ENCODE measurements at regions not wholly inside any gene's neighbourhood (a gene's known extent, or its start where the extent isn't known, plus 50 kb on each side); places are given as distances from the start of the nearest gene placed in this dataset.
"Not testable (repeated sequence)": the region's sequence is repeated elsewhere in the genome, so short reads cannot be mapped to it uniquely, and the experiment has no call there.

DNA sequence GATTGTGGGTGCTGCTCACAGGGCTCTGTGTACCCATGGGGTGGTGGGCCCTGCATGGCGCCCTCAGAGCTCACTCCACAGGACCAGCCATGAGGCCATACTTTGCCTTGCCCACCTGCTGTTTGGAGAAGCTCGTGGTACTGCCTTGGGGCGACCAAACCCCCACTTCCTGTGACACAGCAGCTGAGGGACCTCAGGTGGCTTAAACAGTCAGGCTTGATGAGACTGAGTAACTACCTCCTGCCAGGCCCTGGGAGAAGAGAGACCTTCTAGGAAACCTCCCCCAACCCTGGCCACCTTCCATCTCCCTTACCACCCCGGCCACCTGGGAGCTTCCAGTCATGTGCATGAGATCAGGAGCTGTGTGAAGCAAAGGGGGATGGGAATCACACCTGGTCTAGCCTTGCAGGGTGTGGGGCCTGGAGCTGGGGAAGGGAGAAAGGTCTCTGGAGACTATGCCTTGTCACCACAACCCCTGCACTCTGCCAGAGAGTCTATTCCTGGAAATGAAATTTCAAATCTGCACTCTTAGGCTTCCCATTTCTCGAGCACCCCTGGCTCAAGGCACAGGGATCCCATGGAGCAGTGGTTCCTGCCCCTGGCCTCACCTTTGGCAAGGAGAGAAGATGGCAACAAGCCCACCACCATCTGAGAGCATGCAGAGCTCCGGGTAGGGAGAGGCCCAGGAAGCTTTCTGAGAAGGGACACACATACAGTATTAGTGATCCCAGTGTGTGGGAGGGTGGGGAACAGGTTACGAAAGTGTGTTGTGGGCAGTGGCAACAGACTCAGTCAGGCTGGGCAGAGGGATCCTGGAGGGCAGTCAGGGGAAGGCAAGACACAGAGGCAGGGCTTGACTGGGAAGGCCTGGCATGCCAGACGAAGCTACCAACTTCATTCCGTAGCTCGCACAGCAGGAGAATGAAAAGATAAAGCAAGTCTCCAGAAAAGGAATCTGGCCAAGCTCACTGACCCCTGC, 125.0 kb downstream of the URI1 start:
- no peak for DNase-seq (ENCODE audit: low read depth in 2 of 3, low spot score in 1 of 3)

DNA sequence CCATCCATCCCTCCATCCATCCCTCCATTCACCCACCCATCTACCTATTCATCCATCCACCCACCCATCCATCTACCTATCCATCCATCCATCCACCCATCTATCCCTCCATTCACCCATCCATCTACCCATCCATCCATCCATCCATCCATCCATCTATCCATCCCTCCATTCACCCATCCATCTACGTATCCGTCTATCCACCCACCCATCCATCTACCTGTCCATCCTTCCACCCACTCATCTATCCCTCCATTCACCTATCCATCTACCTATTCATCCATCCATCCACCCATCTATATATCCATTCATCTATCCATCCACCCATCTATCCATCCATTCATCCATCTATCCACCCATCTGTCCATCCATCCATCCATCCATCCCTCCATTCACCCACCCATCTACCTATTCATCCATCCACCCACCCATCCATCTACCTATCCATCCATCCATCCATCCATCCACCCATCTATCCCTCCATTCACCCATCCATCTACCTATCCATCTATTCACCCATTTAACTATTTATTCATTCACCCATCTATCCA, 126.0 kb downstream of the URI1 start:
- DNase-seq (ENCODE audit: low read depth in 2 of 3, low spot score in 1 of 3) = not testable (repeated sequence)

GRCh38 chr19:30068528-30069395, 126.7 kb downstream of the URI1 start:
- DNase-seq (ENCODE audit: low read depth in 2 of 3, low spot score in 1 of 3) = no peak

DNA sequence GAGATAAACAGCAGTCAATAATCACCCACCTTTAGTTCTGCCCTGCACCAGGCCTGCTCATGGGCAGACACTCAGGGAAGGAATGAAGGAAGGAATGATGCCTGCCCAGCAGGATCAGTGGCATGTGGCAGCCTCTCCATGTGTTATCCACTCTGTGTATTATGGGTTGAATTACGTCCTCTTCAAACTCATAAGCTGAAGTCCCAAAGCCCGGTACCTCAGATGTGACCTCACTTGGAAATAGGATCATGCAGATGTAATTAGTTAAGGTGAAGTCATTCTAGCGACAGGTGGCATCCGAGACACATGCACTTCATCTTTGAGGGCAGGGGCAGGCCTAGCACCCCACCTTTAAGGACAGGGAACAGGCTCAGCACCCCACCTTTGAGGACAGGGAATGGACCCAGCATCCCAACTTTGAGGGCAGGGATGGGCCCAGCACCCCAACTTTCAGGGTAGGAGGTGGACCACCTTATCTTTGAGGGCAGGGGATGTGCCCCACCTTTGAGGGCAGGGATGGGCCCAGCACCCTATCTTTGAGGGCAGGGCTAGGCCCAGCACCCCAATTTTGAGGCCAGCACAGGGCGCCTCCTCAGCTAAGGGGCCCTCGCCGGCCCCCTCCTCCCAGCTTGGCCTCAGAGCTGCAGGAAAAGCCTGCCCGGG, 127.6 kb downstream of the URI1 start:
- no peak for DNase-seq (ENCODE audit: low read depth in 2 of 3, low spot score in 1 of 3)

GRCh38 chr19:30070198-30070967, 128.3 kb downstream of the URI1 start:
- DNase-seq (ENCODE audit: low read depth in 2 of 3, low spot score in 1 of 3) = no peak

GRCh38 chr19:30070968-30071632, 129.1 kb downstream of the URI1 start:
- no peak for DNase-seq (ENCODE audit: low read depth in 2 of 3, low spot score in 1 of 3)

DNA sequence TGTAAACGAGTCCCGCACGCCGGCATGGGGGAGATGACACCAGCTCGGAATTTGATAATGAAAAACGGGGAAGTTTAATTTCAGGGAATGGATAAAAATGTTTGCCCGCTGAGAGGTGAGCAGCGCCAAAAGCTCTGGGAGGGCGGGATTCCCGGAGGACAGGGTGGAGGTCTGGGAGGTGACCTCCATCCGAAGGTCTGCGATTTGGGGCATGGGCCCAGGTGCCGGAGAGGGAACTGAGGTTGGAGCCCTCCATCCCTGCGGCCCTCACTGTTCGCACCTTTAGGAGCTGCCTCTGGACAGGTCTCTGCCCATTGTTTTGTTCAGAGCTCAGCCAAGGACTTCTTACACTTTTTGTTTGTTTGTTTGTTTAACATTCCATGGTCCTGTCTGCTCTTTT, 129.8 kb downstream of the URI1 start:
- DNase-seq (ENCODE audit: low read depth in 2 of 3, low spot score in 1 of 3) = no peak

GRCh38 chr19:30073152-30074000, 131.3 kb downstream of the URI1 start:
- no peak for DNase-seq (ENCODE audit: low read depth in 2 of 3, low spot score in 1 of 3)

- DNase-seq (ENCODE audit: low read depth in 2 of 3, low spot score in 1 of 3) = no peak
Observed at GRCh38 chr19:30074096-30074495, 132.1 kb downstream of the URI1 start.

GRCh38 chr19:30074741-30075715, 133.0 kb downstream of the URI1 start:
- DNase-seq (ENCODE audit: low read depth in 2 of 3, low spot score in 1 of 3) = no peak

DNA sequence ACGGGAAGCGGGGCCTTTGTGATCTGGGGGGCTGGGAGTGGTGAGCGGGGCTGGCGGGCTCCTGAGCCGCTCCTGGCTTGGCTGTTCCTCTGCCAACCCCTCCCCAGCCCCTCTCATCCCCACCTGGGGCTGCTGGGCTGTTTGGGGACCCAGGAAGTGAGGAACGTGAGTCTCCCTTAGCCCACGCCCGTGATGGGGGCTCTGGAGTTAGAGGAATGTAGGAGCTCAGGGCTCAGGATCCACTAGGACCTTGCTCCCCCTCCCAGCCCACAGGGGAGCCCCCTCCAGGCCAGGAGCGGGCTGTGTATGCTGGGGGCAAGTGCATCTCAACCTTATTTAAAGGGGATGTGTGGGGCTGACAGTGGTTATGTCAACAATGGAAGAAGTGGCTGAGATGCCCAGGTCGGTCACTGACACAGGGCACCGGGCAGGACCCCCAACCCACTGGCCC, 134.1 kb downstream of the URI1 start:
- DNase-seq (ENCODE audit: low read depth in 2 of 3, low spot score in 1 of 3) = no peak

GRCh38 chr19:30076751-30077670, 135.0 kb downstream of the URI1 start:
- DNase-seq (ENCODE audit: low read depth in 2 of 3, low spot score in 1 of 3) = no peak

GRCh38 chr19:30077851-30078355, 135.9 kb downstream of the URI1 start:
- DNase-seq (ENCODE audit: low read depth in 2 of 3, low spot score in 1 of 3) = no peak

DNA sequence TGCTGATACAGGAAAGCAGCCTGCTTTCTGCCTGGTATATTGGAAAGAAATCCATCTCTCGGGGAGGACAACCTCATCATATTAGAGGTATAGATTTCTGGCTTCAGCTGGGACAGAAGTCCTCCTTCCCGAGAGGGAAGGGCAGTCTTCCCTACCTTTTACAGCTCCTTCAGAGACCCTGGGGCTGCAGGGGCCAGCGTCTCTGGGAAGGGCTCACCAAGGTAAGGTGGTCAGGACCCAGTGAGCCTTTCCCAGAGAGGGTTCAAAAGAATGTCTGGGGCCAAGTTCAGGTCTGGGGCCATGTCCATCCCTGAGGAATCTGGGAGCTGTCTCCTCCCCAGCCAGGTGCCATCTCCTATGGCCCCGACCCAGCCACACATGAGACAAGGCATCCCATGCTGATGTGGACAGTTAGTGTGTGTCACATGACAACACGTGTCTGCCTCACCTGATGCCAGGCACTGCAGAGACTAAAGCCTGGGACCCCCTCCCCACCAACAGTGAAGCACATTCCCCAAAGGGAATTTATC, 136.4 kb downstream of the URI1 start:
- DNase-seq (ENCODE audit: low read depth in 2 of 3, low spot score in 1 of 3) = no peak

GRCh38 chr19:30079200-30079599, 137.2 kb downstream of the URI1 start:
- DNase-seq (ENCODE audit: low read depth in 2 of 3, low spot score in 1 of 3) = no peak

- no peak for DNase-seq (ENCODE audit: low read depth in 2 of 3, low spot score in 1 of 3)
Observed at GRCh38 chr19:30082168-30082567, 140.1 kb downstream of the URI1 start.

Measured in stimulated activated CD4-positive, alpha-beta T cell treated with anti-CD3 and anti-CD28 coated beads, Interleukin-12 subunit alpha, Interleukin-12 subunit beta, amount 100 ng/mL, for 48 hours (primary cell).